ENCODE measurements at regions not wholly inside any gene's neighbourhood (a gene's known extent, or its start where the extent isn't known, plus 50 kb on each side); places are given as distances from the start of the nearest gene placed in this dataset.

DNA sequence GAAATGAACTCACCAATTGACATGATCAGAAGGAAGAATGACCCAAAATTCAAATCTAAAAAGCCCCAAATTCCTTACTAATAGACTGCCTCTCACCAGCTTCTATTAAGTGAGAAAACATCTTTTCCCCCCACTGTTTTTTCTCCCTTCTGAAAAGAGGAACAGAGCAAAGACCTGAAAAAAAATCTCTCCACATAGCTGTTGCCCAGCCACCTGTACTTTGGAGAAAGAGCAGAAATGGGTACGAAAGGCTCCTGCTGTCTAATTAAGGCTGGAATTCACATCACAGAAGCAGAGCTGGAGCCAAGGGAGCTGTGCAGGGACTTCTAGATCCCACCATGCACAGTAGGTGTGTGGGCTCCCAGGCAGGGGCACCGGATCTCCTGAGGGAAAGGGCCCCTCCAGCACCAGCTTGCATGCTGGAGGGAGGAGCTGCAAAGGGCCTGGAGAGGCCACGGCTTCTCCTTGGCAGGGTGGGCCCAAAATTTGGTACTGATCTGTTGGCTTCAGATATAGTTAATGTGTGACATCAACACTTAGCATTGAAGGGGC lies 73.2 kb upstream of the DUSP22 start:
- Histone ChIP-seq H3K27ac (ENCODE audit: low read depth in 2 of 2, low read length in 2 of 2) (no peak overlapping the region), H3K9me3 (ENCODE audit: control insufficient read depth in 2 of 2, low read length in 2 of 2) (no peaks in the 10 kb centered on the region), H3K4me3 (ENCODE audit: low read length in 2 of 2) (no peak overlapping the region), H3K36me3 (ENCODE audit: control insufficient read depth in 2 of 2, insufficient read depth in 2 of 2, low read length in 2 of 2) (no peaks in the 10 kb centered on the region), H3K9ac (ENCODE audit: low read depth in 1 of 2, low read length in 2 of 2) (no peak overlapping the region), H3K27me3 (ENCODE audit: control insufficient read depth in 2 of 2, insufficient read depth in 2 of 2, low read length in 2 of 2) (no peaks in the 10 kb centered on the region), H3K4me1 (ENCODE audit: control insufficient read depth in 2 of 2, insufficient read depth in 2 of 2, low read length in 2 of 2) (no peaks in the 10 kb centered on the region)

DNA sequence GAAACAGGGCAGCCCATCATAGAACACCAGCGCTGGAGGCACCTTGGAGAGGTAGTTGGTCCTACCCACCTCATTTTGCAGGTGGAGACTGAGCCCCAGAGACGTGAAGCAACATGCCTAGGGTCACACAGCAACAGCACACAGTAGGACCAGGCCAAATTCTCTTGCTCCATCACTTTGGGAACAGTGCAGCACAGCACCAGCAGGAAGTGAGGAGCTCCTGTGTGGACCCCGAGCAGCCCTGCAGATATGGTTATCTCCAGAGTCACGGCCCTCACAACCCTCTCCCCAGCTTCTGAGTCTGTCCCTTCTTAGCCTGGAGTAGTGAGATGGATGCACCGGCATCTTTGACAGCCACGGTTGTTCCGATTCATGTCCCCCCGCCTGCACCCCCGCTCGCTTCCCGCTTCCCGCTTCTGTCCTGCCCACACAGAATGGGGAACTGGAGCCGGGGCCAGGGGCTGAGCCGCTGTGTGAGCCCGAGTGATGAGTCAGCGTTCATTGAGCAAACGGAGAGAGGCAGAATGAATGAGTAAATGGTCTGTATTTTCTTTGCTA lies 72.6 kb upstream of the DUSP22 start:
- H3K9me3 ChIP-seq (ENCODE audit: control insufficient read depth in 2 of 2, low read length in 2 of 2): no peaks in the 10 kb centered on the region
- H3K27ac ChIP-seq (ENCODE audit: low read depth in 2 of 2, low read length in 2 of 2): no peak overlapping the region
- no peak overlapping the region for H3K4me3 ChIP-seq (ENCODE audit: low read length in 2 of 2)
- H3K9ac ChIP-seq (ENCODE audit: low read depth in 1 of 2, low read length in 2 of 2): no peak overlapping the region
- H3K4me1 ChIP-seq (ENCODE audit: control insufficient read depth in 2 of 2, insufficient read depth in 2 of 2, low read length in 2 of 2): no peaks in the 10 kb centered on the region
- no peaks in the 10 kb centered on the region for H3K27me3 ChIP-seq (ENCODE audit: control insufficient read depth in 2 of 2, insufficient read depth in 2 of 2, low read length in 2 of 2)
- H3K36me3 ChIP-seq (ENCODE audit: control insufficient read depth in 2 of 2, insufficient read depth in 2 of 2, low read length in 2 of 2): no peaks in the 10 kb centered on the region

DNA sequence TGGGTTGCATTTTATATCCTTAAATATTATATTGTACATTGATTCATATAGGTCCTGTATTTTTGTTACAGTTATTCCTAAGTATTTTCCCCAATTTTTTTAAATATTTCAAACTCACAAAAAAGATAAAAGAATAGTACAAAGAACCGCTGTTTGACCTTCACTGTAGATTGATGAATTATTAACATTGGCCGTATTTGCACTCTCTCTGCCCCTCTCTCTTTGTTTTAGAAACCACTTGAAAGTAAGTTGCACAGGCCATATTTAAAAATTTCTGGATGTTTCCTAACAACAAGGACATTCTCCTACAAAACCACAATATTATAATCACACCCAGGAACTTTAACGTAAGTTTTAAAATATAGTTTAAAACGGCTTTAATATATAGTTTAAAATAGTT lies 72.0 kb upstream of the DUSP22 start:
- Histone ChIP-seq H3K9me3 (ENCODE audit: control insufficient read depth in 2 of 2, low read length in 2 of 2) (no peaks in the 10 kb centered on the region), H3K4me1 (ENCODE audit: control insufficient read depth in 2 of 2, insufficient read depth in 2 of 2, low read length in 2 of 2) (no peaks in the 10 kb centered on the region), H3K27me3 (ENCODE audit: control insufficient read depth in 2 of 2, insufficient read depth in 2 of 2, low read length in 2 of 2) (no peaks in the 10 kb centered on the region), H3K9ac (ENCODE audit: low read depth in 1 of 2, low read length in 2 of 2) (no peak overlapping the region), H3K4me3 (ENCODE audit: low read length in 2 of 2) (no peak overlapping the region), H3K36me3 (ENCODE audit: control insufficient read depth in 2 of 2, insufficient read depth in 2 of 2, low read length in 2 of 2) (no peaks in the 10 kb centered on the region), H3K27ac (ENCODE audit: low read depth in 2 of 2, low read length in 2 of 2) (no peak overlapping the region)

DNA sequence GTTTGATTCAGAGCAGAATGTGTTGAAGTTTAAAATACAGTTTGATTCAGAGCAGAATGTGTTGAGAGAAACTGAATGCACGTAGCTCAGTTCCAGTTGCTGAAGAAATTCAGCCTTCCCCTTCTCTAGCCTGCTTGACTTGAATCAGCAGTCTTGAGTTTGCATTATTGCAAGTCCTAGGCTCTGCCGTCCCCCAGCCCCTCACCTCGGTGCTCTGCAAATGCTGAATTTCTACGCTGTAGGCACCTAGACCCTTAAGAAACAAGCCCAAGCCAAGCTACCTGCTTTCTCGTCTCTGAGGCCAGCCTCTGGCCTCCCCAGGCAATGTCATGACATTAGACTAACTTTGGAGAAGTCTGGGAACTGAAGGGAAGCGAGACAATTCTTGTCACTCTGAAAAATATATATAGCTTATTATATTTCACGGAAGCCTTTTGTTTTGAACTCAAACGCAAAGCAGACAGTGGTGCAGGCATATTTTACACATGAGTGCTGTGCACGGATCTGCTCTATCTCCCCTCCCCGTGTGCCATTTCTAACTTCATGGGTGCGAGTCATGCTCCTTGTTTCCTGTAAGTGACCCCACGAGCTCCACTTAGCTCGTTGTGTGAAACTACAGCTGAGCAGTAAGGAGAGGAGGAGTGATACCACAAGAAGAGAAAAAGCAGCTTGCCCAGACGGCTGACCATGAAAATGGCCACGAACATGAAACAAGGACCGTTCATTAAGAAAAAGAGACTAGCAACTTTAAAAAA lies 71.4 kb upstream of the DUSP22 start:
- Histone ChIP-seq H3K4me1 (ENCODE audit: control insufficient read depth in 2 of 2, insufficient read depth in 2 of 2, low read length in 2 of 2) (peaks cover 0 to 2% of the 10 kb centered on the region in 2 donors), H3K9me3 (ENCODE audit: control insufficient read depth in 2 of 2, low read length in 2 of 2) (no peaks in the 10 kb centered on the region), H3K36me3 (ENCODE audit: control insufficient read depth in 2 of 2, insufficient read depth in 2 of 2, low read length in 2 of 2) (no peaks in the 10 kb centered on the region), H3K4me3 (ENCODE audit: low read length in 2 of 2) (no peak overlapping the region), H3K9ac (ENCODE audit: low read depth in 1 of 2, low read length in 2 of 2) (no peak overlapping the region), H3K27me3 (ENCODE audit: control insufficient read depth in 2 of 2, insufficient read depth in 2 of 2, low read length in 2 of 2) (no peaks in the 10 kb centered on the region), H3K27ac (ENCODE audit: low read depth in 2 of 2, low read length in 2 of 2) (no peak overlapping the region)

DNA sequence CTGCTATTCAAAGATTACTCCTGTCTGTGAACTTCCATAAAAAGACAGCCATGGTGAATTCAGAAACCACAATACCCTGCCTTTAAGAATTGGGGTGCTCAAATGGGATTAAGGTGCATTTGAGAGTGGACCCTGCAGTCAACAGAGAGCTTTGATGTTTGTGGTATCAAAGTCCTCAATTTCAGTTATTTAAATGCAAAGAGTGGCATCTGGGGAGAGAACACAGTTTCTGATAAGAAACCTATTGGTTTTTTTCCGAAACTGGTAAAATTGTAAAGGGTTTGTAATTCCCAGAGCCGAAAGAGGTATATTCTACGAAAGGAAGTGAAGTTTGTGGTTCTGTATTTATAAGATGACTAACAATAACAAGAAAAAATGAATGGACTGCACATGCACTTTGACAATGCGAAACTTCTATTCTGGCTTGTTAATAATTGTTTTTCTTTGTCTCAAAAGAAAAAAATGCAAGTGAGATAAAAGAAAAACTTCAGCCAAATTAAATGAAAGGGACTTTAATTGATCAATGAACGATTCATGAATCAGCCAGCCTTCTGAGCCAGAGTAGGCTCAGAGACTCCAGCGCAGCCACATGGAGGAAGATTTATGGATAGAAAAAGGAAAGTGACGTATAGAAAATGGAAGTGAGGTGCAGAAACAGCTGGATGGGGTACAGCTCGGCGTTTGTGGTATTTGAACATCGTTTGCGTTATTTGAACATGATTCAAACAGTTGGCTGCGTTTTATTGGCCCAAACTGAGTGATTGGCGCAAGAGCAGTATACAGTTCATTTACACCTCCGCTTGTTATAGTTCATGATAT lies 70.5 kb upstream of the DUSP22 start:
- peaks cover 0 to 2% of the 10 kb centered on the region in 2 donors for H3K4me1 ChIP-seq (ENCODE audit: control insufficient read depth in 2 of 2, insufficient read depth in 2 of 2, low read length in 2 of 2)
- no peaks in the 10 kb centered on the region for H3K9me3 ChIP-seq (ENCODE audit: control insufficient read depth in 2 of 2, low read length in 2 of 2)
- H3K27me3 ChIP-seq (ENCODE audit: control insufficient read depth in 2 of 2, insufficient read depth in 2 of 2, low read length in 2 of 2): no peaks in the 10 kb centered on the region

DNA sequence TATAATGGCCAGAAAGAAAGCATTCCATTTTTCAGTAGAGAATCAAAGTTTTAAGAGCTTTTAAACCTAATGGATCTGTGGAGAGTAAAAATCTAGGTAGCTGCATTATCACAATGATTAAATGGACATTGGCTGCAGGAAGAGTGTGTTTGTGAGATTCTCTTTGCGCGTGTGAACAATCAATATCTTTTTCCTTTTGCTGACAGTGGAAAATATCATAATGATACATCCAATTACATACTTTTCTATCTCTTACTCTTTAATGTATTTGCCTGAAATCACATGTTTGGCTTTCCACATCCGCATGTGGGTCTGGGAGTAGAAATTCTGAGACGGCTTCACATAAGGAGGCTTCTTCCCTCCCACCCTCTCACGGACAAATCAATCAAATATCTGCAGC lies 69.8 kb upstream of the DUSP22 start:
- H3K4me3 ChIP-seq (ENCODE audit: low read length in 2 of 2): no peak overlapping the region
- H3K36me3 ChIP-seq (ENCODE audit: control insufficient read depth in 2 of 2, insufficient read depth in 2 of 2, low read length in 2 of 2): no peaks in the 10 kb centered on the region
- peaks cover 0 to 2% of the 10 kb centered on the region in 2 donors for H3K4me1 ChIP-seq (ENCODE audit: control insufficient read depth in 2 of 2, insufficient read depth in 2 of 2, low read length in 2 of 2)
- no peaks in the 10 kb centered on the region for H3K27me3 ChIP-seq (ENCODE audit: control insufficient read depth in 2 of 2, insufficient read depth in 2 of 2, low read length in 2 of 2)
- H3K27ac ChIP-seq (ENCODE audit: low read depth in 2 of 2, low read length in 2 of 2): no peak overlapping the region
- H3K9me3 ChIP-seq (ENCODE audit: control insufficient read depth in 2 of 2, low read length in 2 of 2): no peaks in the 10 kb centered on the region
- H3K9ac ChIP-seq (ENCODE audit: low read depth in 1 of 2, low read length in 2 of 2): no peak overlapping the region

More for the DNA sequence above, 70.5 kb upstream of the DUSP22 start:
- Histone ChIP-seq H3K27ac (ENCODE audit: low read depth in 2 of 2, low read length in 2 of 2) (no peak overlapping the region), H3K9ac (ENCODE audit: low read depth in 1 of 2, low read length in 2 of 2) (no peak overlapping the region), H3K4me3 (ENCODE audit: low read length in 2 of 2) (no peak overlapping the region), H3K36me3 (ENCODE audit: control insufficient read depth in 2 of 2, insufficient read depth in 2 of 2, low read length in 2 of 2) (no peaks in the 10 kb centered on the region)

DNA sequence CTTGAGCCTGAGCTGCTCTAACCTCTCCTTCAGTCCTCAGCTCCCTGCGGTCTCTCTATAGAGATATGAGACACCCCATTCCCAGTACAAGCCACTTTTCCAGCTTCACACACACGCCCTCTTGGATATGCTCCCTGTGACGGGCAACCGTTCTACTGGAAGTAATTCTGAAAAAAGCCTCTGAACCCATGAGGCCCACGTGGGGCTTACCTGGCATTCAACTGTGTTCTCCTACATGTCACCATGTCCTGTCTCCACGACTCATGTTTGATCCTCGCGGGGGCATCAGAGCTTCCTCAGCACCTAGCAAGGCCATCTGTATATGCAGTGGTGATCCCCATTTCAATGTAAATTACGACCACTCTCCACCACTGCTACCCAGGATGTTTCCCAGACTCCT lies 69.2 kb upstream of the DUSP22 start:
- Histone ChIP-seq H3K4me1 (ENCODE audit: control insufficient read depth in 2 of 2, insufficient read depth in 2 of 2, low read length in 2 of 2) (peaks cover 0 to 2% of the 10 kb centered on the region in 2 donors), H3K27ac (ENCODE audit: low read depth in 2 of 2, low read length in 2 of 2) (no peak overlapping the region), H3K36me3 (ENCODE audit: control insufficient read depth in 2 of 2, insufficient read depth in 2 of 2, low read length in 2 of 2) (no peaks in the 10 kb centered on the region), H3K4me3 (ENCODE audit: low read length in 2 of 2) (no peak overlapping the region), H3K27me3 (ENCODE audit: control insufficient read depth in 2 of 2, insufficient read depth in 2 of 2, low read length in 2 of 2) (no peaks in the 10 kb centered on the region), H3K9ac (ENCODE audit: low read depth in 1 of 2, low read length in 2 of 2) (no peak overlapping the region), H3K9me3 (ENCODE audit: control insufficient read depth in 2 of 2, low read length in 2 of 2) (no peaks in the 10 kb centered on the region)

DNA sequence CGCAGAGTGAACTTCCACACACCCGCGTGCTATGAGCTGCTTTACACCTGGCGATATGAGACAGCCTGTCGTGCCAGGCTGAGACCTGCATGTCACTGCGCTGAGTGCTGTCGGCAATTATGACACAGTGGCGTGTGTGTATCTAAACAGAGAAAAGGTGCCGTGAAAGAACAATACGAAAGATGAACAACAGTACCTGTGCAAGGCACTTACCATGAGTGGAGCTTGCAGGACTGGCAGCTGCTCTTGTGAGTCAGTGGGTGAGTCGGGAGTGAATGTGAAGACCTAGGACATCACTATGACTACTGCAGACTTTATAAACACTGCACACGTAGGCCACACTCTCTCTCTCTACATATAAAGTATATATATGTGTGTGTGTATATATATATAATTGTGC lies 68.5 kb upstream of the DUSP22 start:
- Histone ChIP-seq H3K9ac (ENCODE audit: low read depth in 1 of 2, low read length in 2 of 2) (no peak overlapping the region), H3K36me3 (ENCODE audit: control insufficient read depth in 2 of 2, insufficient read depth in 2 of 2, low read length in 2 of 2) (no peaks in the 10 kb centered on the region), H3K9me3 (ENCODE audit: control insufficient read depth in 2 of 2, low read length in 2 of 2) (no peaks in the 10 kb centered on the region), H3K4me3 (ENCODE audit: low read length in 2 of 2) (no peak overlapping the region), H3K27me3 (ENCODE audit: control insufficient read depth in 2 of 2, insufficient read depth in 2 of 2, low read length in 2 of 2) (no peaks in the 10 kb centered on the region), H3K4me1 (ENCODE audit: control insufficient read depth in 2 of 2, insufficient read depth in 2 of 2, low read length in 2 of 2) (peaks cover 0 to 2% of the 10 kb centered on the region in 2 donors), H3K27ac (ENCODE audit: low read depth in 2 of 2, low read length in 2 of 2) (no peak overlapping the region)

DNA sequence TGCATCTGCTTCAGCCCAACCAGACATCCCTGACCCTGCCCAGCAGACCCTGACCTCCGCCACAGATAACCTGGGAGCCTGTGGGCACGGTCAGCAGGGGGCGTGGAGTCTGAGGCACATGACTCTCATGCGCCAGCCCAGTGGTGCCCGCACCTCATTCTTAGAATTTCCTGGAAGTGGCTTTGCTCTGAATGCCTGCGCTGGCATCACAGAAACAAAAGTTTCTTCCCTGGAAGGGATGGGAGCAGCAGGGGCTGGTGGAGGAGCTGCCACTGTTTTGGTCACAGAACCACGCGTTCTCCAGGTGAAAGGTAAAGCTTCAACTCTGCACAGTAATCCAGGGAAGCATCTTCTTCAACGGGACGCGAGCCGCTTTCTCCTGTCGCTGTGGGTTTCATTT lies 67.9 kb upstream of the DUSP22 start:
- Histone ChIP-seq H3K27ac (ENCODE audit: low read depth in 2 of 2, low read length in 2 of 2) (no peak overlapping the region), H3K36me3 (ENCODE audit: control insufficient read depth in 2 of 2, insufficient read depth in 2 of 2, low read length in 2 of 2) (no peaks in the 10 kb centered on the region), H3K9ac (ENCODE audit: low read depth in 1 of 2, low read length in 2 of 2) (no peak overlapping the region), H3K27me3 (ENCODE audit: control insufficient read depth in 2 of 2, insufficient read depth in 2 of 2, low read length in 2 of 2) (no peaks in the 10 kb centered on the region), H3K4me3 (ENCODE audit: low read length in 2 of 2) (no peak overlapping the region), H3K9me3 (ENCODE audit: control insufficient read depth in 2 of 2, low read length in 2 of 2) (no peaks in the 10 kb centered on the region), H3K4me1 (ENCODE audit: control insufficient read depth in 2 of 2, insufficient read depth in 2 of 2, low read length in 2 of 2) (peaks cover 0 to 2% of the 10 kb centered on the region in 2 donors)
